SK-N-SH treated with all-trans-retinoic acid at 6 μM for 48 hours (cell line): ENCODE measurements at regions not wholly inside any gene's neighbourhood (a gene's known extent, or its start where the extent isn't known, plus 50 kb on each side); places are given as distances from the start of the nearest gene placed in this dataset.

Source experiments
- PPARA ChIP-seq: fragments of 250-450 bp; sonication (Bioruptor Pico); IDR thresholded peaks from 2 replicates; pipeline ENCODE4 v1.5.0; 2020; ENCODE audit warnings: mild to moderate bottlenecking, borderline replicate concordance
- SNAI2 ChIP-seq: fragments of 250-450 bp; sonication (Bioruptor Pico); IDR thresholded peaks from 2 replicates; pipeline ENCODE4 v1.5.0; 2020; ENCODE audit warnings: mild to moderate bottlenecking, moderate library complexity
- ZFP3 ChIP-seq: fragments of 250-450 bp; sonication (Bioruptor Pico); IDR thresholded peaks from 2 replicates; pipeline ENCODE4 v1.5.0; 2020; ENCODE audit warnings: mild to moderate bottlenecking, moderate library complexity
- ZNF565 ChIP-seq: fragments of 450-650 bp; formaldehyde crosslinking; conservative IDR thresholded peaks from 2 replicates; pipeline ENCODE4 v1.5.0; 2020; ENCODE audit warnings: low read depth, mild to moderate bottlenecking, moderate library complexity
- TF ChIP-seq, protein P1 (sequence below): fragments of 250-450 bp; sonication (Bioruptor Pico); IDR thresholded peaks from 2 replicates; pipeline ENCODE4 v1.8.0; 2021; ENCODE audit warnings: low read depth, mild to moderate bottlenecking, moderate library complexity, borderline replicate concordance

GRCh38 chr12:32946504-32947131 is 50.0 kb upstream of the PKP2 start:
- TF ChIP-seq ZNF565 (CRISPR knock-in tag) (no peak), SNAI2 (no peak), PPARA (CRISPR knock-in tag) (no peak), ZFP3 (CRISPR knock-in tag) (no peak)
- TF ChIP-seq, protein P1, sequence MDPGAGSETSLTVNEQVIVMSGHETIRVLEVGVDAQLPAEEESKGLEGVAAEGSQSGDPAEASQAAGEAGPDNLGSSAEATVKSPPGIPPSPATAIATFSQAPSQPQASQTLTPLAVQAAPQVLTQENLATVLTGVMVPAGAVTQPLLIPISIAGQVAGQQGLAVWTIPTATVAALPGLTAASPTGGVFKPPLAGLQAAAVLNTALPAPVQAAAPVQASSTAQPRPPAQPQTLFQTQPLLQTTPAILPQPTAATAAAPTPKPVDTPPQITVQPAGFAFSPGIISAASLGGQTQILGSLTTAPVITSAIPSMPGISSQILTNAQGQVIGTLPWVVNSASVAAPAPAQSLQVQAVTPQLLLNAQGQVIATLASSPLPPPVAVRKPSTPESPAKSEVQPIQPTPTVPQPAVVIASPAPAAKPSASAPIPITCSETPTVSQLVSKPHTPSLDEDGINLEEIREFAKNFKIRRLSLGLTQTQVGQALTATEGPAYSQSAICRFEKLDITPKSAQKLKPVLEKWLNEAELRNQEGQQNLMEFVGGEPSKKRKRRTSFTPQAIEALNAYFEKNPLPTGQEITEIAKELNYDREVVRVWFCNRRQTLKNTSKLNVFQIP = no peak
